Ureter (tissue), 1 donor: ENCODE measurements at regions not wholly inside any gene's neighbourhood (a gene's known extent, or its start where the extent isn't known, plus 50 kb on each side); places are given as distances from the start of the nearest gene placed in this dataset.
"Not testable (repeated sequence)": the region's sequence is repeated elsewhere in the genome, so short reads cannot be mapped to it uniquely, and the experiment has no call there.

Experiments used
- DNase-seq: peaks from one replicate; pipeline ENCODE4 v3.0.0-alpha.2; 2020; ENCODE audit warnings: low spot score
- donor health status: DM: yes; HTN: yes; CAD: no.

DNA sequence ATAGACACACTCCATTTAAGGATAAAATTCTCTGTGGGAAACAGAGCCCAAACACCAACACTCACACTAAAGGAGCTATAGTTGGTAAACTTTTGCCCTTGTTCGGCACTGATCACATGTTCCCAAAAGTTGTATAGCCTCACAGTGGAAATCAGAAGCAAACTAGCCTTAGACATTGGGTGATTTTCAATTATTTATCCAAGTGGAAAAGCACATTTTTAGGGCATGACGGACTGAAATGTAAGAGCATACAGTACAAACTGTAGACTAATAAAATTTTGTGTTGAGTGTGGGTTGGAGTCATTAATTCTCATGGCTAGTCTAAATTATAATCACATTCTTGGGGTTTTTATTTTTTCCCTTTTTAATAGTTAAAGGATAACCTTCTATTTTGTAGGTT, 202.4 kb downstream of the MOXD1 start:
- no peak for DNase-seq

DNA sequence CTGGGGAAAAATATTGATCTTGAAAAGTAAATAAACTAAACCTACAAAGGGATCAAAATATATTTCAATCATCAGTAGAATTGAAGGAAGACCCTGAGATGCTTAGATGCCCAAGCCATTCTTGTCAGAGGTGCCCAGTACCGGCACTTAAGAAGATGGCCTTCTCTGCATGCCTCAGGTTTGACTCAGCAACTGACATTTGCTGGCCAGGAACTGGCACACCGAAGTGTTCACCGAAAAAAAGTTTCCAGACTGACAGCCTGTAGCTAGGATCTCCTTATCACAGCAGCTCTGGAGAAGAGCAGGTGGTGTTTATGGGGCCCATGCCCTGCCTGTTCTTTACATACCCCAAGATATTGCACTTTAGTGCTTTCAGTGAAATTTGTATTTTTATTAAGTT, 203.2 kb downstream of the MOXD1 start:
- DNase-seq, result no peak

DNA sequence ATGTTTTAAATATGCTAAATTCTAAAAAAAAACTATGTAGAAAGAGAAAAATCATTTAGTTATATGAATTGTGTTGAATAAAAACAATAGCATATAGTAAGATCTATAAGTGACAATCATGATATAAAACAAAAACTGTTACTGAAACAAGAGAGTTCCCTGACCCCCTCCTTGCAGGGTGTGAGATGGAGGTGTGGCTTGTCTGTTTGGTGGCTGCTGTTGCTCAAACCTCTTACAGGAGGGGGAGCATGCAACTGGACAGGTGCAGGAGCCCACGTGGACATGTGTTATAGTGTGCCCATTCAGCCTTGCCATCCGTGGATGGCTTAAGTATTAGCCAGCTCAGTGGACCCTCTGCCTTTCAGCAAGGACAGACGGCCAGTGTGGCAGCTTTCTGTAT, 206.7 kb downstream of the MOXD1 start:
- no peak for DNase-seq

DNA sequence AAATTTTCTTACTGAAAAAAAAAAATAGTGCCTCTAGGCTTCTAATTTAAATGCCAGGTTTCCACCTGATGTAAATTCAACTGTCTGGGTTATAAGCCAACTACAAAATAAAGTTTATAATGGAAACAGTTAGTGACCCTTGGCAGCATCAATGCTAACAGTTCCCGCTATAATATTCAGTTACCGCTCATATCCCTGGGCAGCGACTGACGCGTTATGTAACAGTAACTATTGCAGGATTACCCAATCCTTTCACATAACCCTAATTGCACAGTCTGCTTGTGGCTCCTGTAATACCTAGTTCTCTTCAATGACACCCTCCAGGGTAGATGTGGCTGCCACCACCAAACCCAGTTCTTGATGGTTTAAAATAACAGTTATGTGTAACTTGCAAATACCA, 208.6 kb downstream of the MOXD1 start:
- no peak for DNase-seq

GRCh38 chr6:132190815-132191175, 210.5 kb downstream of the MOXD1 start:
- DNase-seq, result no peak

- no peak for DNase-seq
Observed at GRCh38 chr6:132190097-132190814, 211.0 kb downstream of the MOXD1 start.

GRCh38 chr6:132188556-132189264, 212.6 kb downstream of the MOXD1 start:
- DNase-seq, result no peak

DNA sequence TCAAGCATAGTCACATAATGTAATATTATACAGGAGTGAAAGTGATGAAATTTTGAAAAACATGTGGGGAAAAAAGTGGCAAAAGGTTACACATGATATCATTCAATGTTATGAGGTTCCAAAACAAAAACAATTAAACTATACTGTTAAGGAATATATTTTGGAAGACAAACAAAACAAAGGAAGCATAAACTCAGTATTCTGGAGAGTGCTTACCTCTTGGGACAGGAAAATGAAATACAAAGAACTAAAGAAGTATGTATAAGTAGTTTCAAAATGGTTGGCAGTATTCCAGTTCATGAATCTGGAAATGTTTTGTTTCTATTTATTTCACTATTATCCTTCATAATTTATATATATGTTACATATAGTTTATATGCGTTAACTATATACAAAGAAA, 213.5 kb downstream of the MOXD1 start:
- DNase-seq, result no peak

DNA sequence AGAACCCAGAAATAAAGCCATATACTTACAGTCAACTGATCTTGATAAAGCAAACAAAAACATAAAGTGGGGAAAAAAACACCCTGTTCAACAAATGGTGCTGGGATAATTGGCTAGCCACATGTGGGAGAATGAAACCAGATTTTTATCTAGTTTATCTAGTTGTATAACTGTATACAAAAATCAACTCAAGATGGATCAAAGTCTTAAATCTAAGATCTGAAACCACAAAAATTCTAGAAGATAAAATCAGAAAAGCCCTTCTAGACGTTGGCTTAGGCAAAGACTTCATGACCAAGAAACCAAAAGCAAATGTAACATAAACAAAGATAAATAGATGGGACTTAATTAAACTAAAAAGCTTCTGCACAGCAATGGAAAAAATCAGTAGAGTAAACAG, 216.3 kb downstream of the MOXD1 start:
- not testable (repeated sequence) for DNase-seq

DNA sequence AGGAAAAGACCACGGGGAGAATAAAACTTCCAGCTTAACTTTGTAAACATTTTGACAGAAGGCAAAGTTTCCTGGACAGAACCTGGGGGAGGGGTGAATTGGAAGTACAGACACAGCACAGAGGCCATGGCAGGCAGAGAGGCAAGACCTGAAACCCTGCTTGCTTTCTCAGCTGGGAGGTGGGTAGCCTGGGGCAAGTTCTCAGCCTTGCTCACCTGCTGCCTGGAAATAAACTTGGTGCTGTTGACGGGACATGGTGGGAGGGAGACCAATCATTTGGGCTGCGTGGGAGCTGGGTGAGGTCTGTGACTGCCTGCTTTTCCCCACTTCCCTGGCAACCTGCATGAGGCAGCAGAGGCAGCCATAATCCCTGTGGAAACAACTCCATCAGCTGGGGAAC, 221.3 kb downstream of the MOXD1 start:
- DNase-seq, result no peak

GRCh38 chr6:132174919-132175318, 223.7 kb upstream of the CCN2 start:
- no peak for DNase-seq

GRCh38 chr6:132168961-132169360, 217.8 kb upstream of the CCN2 start:
- no peak for DNase-seq

GRCh38 chr6:132167929-132168892, 217.0 kb upstream of the CCN2 start:
- no peak for DNase-seq

- no peak for DNase-seq
Observed at GRCh38 chr6:132166526-132167051, 215.4 kb upstream of the CCN2 start.

DNA sequence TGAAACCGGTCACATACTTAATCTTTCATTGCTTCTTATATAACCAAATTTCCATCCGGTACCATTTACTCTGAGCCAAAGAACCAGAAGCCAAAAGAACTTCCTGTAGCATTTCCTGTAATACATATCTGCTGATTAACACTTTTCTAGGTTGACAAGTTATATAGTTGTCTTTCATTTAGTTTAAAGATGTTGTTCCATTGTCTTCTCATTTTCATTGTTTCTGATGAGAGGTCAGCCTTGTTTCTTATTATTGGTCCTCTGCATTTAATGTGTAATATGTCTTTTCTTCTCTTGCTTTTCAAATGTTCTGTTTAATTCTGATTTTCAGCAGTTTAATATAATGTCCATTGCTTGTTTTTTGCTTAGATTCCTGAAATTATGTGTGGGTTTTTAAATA, 214.5 kb upstream of the CCN2 start:
- no peak for DNase-seq

DNA sequence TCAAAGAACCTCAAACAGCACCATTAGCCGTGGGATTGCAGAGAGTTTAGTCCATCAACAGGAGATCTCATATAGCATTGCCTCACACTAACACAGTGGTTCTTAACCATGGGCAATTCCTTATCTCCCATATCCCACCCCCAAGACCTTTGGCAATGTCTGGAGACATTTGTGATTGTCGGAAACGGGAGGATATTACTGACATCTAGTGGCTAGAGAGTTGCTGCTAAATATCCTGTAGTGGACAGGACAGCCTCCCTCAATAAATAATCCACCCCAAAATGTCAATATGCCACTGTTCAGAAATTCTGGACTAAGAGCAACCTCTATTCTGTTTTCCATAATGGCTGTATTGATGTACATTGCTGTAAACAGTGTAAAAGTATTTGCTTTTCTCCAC, 210.1 kb upstream of the CCN2 start:
- DNase-seq, result no peak

DNA sequence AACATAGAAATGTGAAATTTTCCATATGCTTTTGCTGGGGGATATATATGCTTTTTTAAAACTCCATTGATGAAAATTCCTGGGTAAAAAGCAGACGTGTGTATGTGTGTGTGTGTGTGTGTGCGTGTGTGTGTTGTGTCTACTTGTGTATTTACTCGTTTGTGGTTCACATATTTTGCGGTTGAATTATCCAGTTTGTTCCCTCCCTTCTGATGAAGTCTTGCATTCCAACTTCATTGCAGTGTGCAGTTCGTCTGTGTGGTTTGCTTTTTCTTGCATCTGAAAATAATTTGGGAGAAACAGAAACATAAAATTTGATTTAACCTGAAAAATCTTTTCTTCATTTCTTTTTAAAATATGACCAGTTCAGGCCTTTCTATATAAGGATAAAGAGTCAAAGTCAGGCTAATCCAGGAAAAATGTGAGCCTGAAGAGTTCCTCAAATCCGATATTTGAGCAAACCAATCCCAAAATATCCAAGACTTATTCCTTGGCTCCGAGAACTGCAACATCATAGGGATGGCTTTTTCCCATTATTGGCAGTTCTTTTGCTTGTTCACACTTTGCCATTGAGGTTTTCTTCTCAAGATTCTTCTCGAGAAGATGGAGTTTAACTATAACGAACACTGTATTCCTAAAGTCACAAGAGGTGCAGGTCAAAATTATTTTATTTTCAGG, 202.2 kb upstream of the CCN2 start:
- no peak for DNase-seq

DNA sequence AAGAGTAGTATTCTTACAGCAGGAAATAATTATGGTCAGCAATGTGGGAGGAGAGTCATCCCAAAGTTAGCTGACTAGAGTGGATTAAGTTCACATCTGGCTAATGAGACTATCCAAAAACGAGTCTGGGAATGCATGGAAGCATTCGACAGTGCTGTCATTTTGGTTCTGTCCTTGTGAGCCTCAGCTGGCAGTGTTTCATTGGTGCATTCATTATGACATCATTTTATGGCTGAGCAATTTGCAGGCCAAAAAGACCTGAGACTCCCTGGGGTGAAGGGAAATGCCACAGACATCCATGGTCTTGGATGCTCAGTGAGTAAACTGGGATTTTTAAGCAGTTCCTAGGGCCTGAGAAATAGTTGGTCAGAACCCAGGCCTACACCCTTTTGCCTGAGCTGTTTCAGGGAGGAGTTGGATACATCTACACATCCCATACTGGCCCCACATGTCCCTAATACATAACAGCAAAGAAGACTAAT, 196.4 kb upstream of the CCN2 start:
- DNase-seq, result no peak

GRCh38 chr6:132144456-132144855, 193.3 kb upstream of the CCN2 start:
- DNase-seq, result no peak

- no peak for DNase-seq
Observed at GRCh38 chr6:132143258-132143657, 192.1 kb upstream of the CCN2 start.

GRCh38 chr6:132142768-132143167, 191.6 kb upstream of the CCN2 start:
- DNase-seq, result no peak

- DNase-seq, result no peak
Observed at GRCh38 chr6:132142308-132142707, 191.1 kb upstream of the CCN2 start.
